Right forelimb (tissue), 1 donor: ENCODE measurements at regions not wholly inside any gene's neighbourhood (a gene's known extent, or its start where the extent isn't known, plus 50 kb on each side); places are given as distances from the start of the nearest gene placed in this dataset.

Experiments
- DNase-seq: peaks from one replicate; pipeline ENCODE4 v3.0.0-alpha.2; 2018

DNA sequence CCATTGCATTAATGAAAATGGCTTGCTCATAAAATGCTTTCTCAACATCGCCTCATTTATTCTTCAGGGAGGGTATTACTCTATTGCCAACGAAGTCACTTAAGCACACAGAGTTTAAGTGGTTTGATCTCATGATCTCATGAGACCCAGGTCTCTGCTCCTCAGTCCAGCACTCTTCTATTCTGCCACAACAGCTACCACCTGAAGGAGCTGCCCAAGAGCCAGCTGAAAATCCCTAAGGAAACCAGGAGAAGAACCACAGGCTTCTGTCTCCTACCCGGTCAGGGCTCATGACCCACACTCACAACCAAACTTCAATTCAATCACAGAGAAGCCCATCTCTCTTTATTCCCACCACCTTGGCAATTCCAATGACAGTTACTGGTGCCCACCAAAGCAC is 85.5 kb upstream of the GPM6B start:
- DNase-seq, result no peak

DNA sequence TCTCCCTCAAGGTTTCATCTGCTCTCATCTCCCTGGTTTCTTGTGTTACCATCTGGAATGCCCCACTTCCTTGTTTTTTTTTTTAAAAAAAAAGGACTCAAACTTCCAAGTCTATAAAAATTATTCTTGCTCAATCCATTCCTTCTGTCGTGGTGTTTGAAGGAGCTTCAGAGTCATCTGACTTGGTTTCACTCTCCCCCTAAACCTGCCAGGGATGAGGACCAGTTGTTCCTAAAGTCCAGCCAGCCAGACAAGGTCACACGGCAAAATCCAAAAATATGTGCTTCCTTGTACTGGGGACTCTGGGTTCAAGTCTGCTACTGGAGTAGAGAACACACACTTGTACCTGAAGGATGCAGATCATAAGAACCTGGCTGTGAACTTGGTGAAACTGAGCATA is 84.5 kb upstream of the GPM6B start:
- DNase-seq, result no peak

- DNase-seq, result no peak
Observed at GRCh38 chrX:13900351-13900750, 83.5 kb upstream of the GPM6B start.

DNA sequence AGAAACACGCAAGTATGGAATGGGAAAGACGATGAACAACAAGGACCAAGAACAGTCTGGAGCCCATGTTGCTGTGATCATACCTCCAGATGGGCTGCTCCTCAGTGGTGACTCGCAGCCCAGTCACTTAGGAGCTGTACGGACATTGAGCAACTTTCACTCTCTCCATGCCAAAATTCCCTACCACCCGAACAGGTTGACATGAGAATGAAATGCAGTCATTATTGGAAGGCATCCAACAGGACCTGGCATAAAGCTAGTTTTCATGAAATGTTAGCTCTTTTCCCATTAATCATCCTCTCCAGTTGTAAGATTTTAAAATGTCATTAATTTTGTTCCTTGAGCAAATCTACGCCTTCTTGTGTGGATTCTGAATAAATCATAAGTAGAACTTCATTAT is 82.7 kb upstream of the GPM6B start:
- DNase-seq, result no peak

GRCh38 chrX:13898603-13899002 is 81.7 kb upstream of the GPM6B start:
- DNase-seq, result no peak

- DNase-seq, result no peak
Observed at GRCh38 chrX:13898083-13898482, 81.2 kb upstream of the GPM6B start.

DNA sequence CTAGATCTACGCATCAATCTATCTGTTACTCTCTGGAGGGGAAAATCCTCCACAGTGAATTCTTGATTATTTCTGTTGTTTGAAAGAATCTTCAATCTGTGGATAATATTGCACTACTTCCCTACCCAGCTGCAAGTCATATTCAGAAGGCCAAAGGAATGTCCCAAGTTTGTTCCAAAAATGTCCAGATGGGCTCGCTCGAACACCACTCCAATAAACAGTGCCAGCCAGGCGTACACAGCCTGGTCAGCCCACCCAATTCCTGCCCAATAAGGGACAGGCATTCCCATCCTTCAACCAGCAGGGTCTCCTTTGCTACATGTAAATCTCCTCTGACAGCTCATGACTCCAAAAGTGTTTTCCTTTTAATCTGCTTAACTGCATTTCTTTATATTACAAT is 80.7 kb upstream of the GPM6B start:
- no peak for DNase-seq

GRCh38 chrX:13894888-13895565 is 78.1 kb upstream of the GPM6B start:
- DNase-seq, result no peak

- DNase-seq, result no peak
Observed at GRCh38 chrX:13893826-13894225, 76.9 kb upstream of the GPM6B start.

DNA sequence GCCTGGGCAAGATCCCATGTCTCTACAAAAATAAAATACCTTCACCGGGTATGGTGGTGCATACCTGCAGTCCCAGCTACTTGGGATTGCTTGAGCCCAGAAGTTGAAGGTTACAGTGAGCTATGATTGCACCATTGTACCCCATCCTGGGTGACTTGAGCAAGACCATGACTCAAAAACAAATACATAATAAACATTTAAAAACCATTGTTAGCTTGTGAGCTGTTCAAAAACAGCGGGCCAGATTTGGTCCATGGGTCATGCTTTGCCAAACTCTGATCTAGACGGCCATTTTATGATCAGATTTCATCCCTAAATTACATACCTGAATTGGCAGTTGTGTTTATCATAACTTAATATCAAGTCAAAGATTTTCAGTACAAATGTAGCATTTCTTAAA is 76.0 kb upstream of the GPM6B start:
- no peak for DNase-seq

DNA sequence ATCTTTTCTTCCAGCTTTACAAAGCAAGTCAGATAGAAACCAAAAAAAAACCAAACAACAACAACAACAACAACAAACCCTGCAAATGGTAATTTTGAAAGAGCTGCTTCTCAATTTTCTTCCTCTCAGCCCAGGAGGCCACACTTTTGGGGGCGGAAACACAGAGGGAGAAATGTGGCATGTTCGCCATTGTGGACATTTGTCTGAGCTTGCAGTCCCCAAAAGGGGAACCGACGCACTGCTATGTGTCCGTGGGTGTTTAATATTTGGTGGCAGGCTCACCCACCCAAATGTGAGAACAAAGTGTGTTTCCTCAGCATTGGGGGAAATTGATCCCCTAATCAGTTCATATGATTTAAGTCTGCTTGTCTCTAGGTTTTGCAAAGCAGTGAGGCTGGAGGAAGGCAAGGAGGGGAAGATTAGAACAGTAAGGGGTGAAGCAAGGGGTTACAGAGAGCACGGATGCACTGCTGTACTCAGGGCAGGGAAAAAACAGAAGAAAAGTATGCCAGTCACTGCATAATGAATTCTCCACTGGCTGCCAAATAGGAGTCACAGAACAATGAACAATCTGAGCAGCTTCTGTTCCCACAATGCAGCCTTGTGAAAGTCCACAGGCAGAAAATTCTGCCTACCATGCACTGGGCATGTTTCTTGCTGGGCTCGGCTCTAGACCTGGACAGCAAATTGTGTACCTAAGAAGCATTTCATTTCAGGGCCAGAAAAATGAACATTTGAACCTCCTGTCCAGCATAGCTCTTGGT is 74.7 kb upstream of the GPM6B start:
- no peak for DNase-seq

- no peak for DNase-seq
Observed at GRCh38 chrX:13890806-13891205, 73.9 kb upstream of the GPM6B start.

DNA sequence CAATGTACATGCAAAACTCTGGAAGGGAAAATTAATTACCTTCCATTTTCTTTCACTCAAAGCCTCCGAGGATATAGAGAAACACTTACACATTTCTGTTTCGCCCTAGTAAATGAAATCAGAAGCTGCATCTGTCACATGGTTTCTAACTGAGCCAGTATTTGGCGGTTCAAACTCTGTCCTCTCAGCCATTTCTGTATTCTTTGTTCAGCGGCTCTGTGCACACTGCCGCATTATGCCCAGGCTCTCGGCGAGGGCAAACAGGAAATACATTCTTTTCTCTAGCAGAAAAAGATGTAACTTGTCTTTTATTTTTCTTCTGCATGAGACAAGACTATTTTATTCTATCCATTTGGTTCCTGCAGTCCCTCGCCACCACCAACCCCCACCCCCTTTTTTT is 71.4 kb upstream of the GPM6B start:
- DNase-seq, result no peak

DNA sequence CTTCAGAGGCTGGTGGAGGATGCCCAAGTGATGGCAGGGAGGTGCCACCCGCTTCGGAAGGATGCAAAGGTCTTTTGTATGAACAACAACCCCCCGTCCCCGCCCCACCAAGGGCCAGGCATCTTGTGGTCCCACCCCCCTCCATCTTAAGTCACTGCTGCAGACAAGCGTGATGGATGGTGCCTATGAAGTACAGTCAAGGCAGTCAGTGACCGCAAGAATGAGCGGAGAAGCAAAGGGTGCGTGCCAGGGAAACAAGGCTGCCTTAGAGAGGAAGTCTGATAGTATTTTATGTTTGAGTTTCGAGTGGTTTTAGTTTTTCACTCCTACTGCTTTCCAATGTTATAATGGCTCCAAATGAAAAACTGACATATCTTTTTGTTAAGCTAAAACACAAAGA is 68.7 kb upstream of the GPM6B start:
- DNase-seq, result no peak

- DNase-seq, result no peak
Observed at GRCh38 chrX:13876652-13877051, 59.8 kb upstream of the GPM6B start.

GRCh38 chrX:13875572-13875971 is 58.7 kb upstream of the GPM6B start:
- DNase-seq, result no peak

DNA sequence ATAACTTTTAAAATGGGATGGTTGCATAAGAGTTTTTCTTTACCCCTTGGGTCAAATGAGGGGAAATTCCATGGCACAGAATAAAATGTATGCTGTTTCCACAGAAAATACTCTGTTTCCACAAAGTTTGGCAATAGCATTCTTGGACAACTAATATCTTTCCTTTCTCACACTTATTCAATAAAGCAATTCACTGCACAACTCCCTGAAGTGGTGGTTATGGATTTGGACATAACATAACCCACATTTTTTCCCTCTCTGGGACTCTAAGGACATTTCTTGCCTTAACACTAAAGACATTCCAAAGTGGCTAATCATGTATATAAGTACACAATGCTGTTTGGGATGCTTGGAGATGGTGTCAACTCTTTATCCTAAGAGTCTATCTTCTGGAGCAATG is 51.7 kb upstream of the GPM6B start:
- no peak for DNase-seq
